ENCODE measurements at regions not wholly inside any gene's neighbourhood (a gene's known extent, or its start where the extent isn't known, plus 50 kb on each side); places are given as distances from the start of the nearest gene placed in this dataset.

- no peak overlapping the region for H3K4me3 ChIP-seq (ENCODE audit: low read depth, low read length)
- TF ChIP-seq MYC (IDR thresholded peaks at IDR 0.05; ENCODE audit: low read depth, low read length) = no peak
- no peak for TF ChIP-seq POLR2A (IDR thresholded peaks at IDR 0.05; ENCODE audit: extremely low read depth, insufficient read length)
- no peak for TF ChIP-seq MAX (IDR thresholded peaks at IDR 0.05; ENCODE audit: low read depth, low read length)
- no peak for TF ChIP-seq CTCF (IDR thresholded peaks at IDR 0.05; ENCODE audit: low read depth, low read length)
- no peak for DNase-seq (ENCODE audit: low read depth)
These were observed 55.4 kb upstream of the RNF180 start for GRCh38 chr5:64110222-64110621.

GRCh38 chr5:64108674-64109073 is 57.0 kb upstream of the RNF180 start:
- TF ChIP-seq CTCF (IDR thresholded peaks at IDR 0.05; ENCODE audit: low read depth, low read length) (no peak), POLR2A (IDR thresholded peaks at IDR 0.05; ENCODE audit: extremely low read depth, insufficient read length) (no peak), MAX (IDR thresholded peaks at IDR 0.05; ENCODE audit: low read depth, low read length) (no peak), MYC (IDR thresholded peaks at IDR 0.05; ENCODE audit: low read depth, low read length) (no peak)

GRCh38 chr5:64100203-64100602 is 65.4 kb upstream of the RNF180 start:
- no peak overlapping the region for H3K4me3 ChIP-seq (ENCODE audit: low read depth, low read length)
- DNase-seq (ENCODE audit: low read depth) = no peak
- TF ChIP-seq MAX (IDR thresholded peaks at IDR 0.05; ENCODE audit: low read depth, low read length) (no peak), MYC (IDR thresholded peaks at IDR 0.05; ENCODE audit: low read depth, low read length) (no peak), CTCF (IDR thresholded peaks at IDR 0.05; ENCODE audit: low read depth, low read length) (no peak), POLR2A (IDR thresholded peaks at IDR 0.05; ENCODE audit: extremely low read depth, insufficient read length) (no peak)

More at GRCh38 chr5:64108674-64109073, 57.0 kb upstream of the RNF180 start:
- no peak overlapping the region for H3K4me3 ChIP-seq (ENCODE audit: low read depth, low read length)
- DNase-seq (ENCODE audit: low read depth) = no peak

- no peak overlapping the region for H3K4me3 ChIP-seq (ENCODE audit: low read depth, low read length)
- TF ChIP-seq MYC (IDR thresholded peaks at IDR 0.05; ENCODE audit: low read depth, low read length) (no peak), MAX (IDR thresholded peaks at IDR 0.05; ENCODE audit: low read depth, low read length) (no peak), CTCF (IDR thresholded peaks at IDR 0.05; ENCODE audit: low read depth, low read length) (no peak), POLR2A (IDR thresholded peaks at IDR 0.05; ENCODE audit: extremely low read depth, insufficient read length) (no peak)
- no peak for DNase-seq (ENCODE audit: low read depth)
These were observed 68.9 kb upstream of the RNF180 start for GRCh38 chr5:64096771-64097170.

GRCh38 chr5:64077589-64077988 is 88.1 kb upstream of the RNF180 start:
- no peak overlapping the region for H3K4me3 ChIP-seq (ENCODE audit: low read depth, low read length)
- DNase-seq (ENCODE audit: low read depth) = no peak
- TF ChIP-seq MYC (IDR thresholded peaks at IDR 0.05; ENCODE audit: low read depth, low read length) (no peak), MAX (IDR thresholded peaks at IDR 0.05; ENCODE audit: low read depth, low read length) (no peak), CTCF (IDR thresholded peaks at IDR 0.05; ENCODE audit: low read depth, low read length) (no peak)

- DNase-seq (ENCODE audit: low read depth) = peak; percentile 46
- H3K4me3 ChIP-seq (ENCODE audit: low read depth, low read length) = no peak overlapping the region
- TF ChIP-seq MAX (IDR thresholded peaks at IDR 0.05; ENCODE audit: low read depth, low read length) (no peak), CTCF (IDR thresholded peaks at IDR 0.05; ENCODE audit: low read depth, low read length) (peak; percentile 54), MYC (IDR thresholded peaks at IDR 0.05; ENCODE audit: low read depth, low read length) (no peak)
These were observed 91.1 kb upstream of the RNF180 start for GRCh38 chr5:64074533-64074932.
